Pancreas (tissue), 10 donors: ENCODE measurements at regions not wholly inside any gene's neighbourhood (a gene's known extent, or its start where the extent isn't known, plus 50 kb on each side); places are given as distances from the start of the nearest gene placed in this dataset.

Experiments
- ATAC-seq, 4 donors: fragments of 200-7000 bp; cut with Tn5 transposase; one replicate each; pipeline versions ENCODE4 v1.8.0 to v1.9.1; 2020; ENCODE audit warnings: mild to moderate bottlenecking in 4 of 4, moderate library complexity in 4 of 4
- DNase-seq, 6 donors: peaks; one replicate each; pipeline ENCODE4 v3.0.0-alpha.2; 2020
- FAIRE-seq: peaks from 2 replicates; lab custom pipeline; 2012; peaks lifted over from hg19 to GRCh38; lab: Jason Lieb, UNC
- H3K27ac ChIP-seq, 4 donors: fragments of 200-600 bp; sonication (generic); 1 replicate in 3 of 4; 2 replicates in 1 of 4; pipeline versions ENCODE4 v1.5.0 to v1.8.0; 2020
- H3K27me3 ChIP-seq, 4 donors: fragments of 200-600 bp; one replicate each; pipeline ENCODE4 v1.8.0; 2021
- H3K36me3 ChIP-seq, 3 donors: fragments of 200-600 bp; sonication (generic) in 1 of 3; one replicate each; pipeline versions ENCODE4 v1.5.0 to v1.8.0; 2020 to 2021
- H3K4me1 ChIP-seq, 3 donors: fragments of 200-600 bp; one replicate each; pipeline ENCODE4 v1.8.0; 2021
- H3K4me3 ChIP-seq, 4 donors: fragments of 200-600 bp; sonication (generic) in 2 of 4; one replicate each; pipeline versions ENCODE4 v1.5.0 to v1.8.0; 2020 to 2021
- H3K9me3 ChIP-seq, 4 donors: fragments of 200-600 bp; one replicate each; pipeline ENCODE4 v1.8.0; 2021
- WGBS, 2 donors: extraction: QIAGEN DNeasy Blood & Tissue Kit; methylation state at CpG; one replicate each; pipeline ENCODE4 v1.1.7; 2013; 5-methylcytosine and 5-hydroxymethylcytosine counted together
- intact Hi-C, 3 donors: fragments of 100-400 bp; cut with DNase I; formaldehyde crosslinking; loops; one replicate each; pipeline versions ENCODE4 v1.11.1 to v1.14.2; 2022
- TF ChIP-seq, protein P1 (sequence below), 4 donors: fragments of 200-600 bp; sonication (generic) in 3 of 4; IDR thresholded peaks; one replicate each; pipeline versions ENCODE4 v1.5.0 to v1.8.0; 2021; ENCODE audit warnings: antibody characterized with exemption in 4 of 4
- donor health status: healthy with polysubstance abuse.
- donor health status: DM: no; HTN: no; CAD: no; lungs with moderate emphysema.
- donor health status: DM: no; HTN: no; CAD: no.
- donor health status: control.
- donor health status: control.
- donor health status: Bipolar disorder and iron deficiency.
- donor health status: DM: yes; HTN: yes; CAD: no.
- donor health status: DM: no; HTN: no; CAD: no.
- donor health status: DM: no; HTN: no; CAD: no.
- donor health status: DM: yes; HTN: yes; CAD: no.

DNA sequence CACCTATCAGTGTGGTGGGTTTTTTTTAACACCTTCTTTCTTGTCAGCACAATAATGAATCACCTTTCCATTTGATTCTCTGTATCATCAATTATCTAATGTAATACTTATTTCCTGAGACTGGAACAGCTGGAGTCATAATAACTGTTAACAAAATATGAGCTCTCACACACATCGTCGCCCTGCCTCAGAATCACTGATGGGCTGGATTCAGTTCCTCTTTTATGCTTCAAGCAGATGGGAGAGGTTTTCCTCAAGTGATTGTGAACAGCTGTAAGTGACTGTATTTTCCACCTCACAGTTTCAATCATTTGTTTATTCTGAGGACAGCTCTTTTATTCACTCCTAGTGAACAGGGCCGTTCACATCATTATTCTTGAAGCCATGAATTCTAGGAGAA is 330.2 kb downstream of the DSC3 start:
- no peak for FAIRE-seq
- no peak overlapping the region for H3K4me3 ChIP-seq
- no peak for ATAC-seq
- H3K36me3 ChIP-seq: no peaks in the 10 kb centered on the region
- no peak for DNase-seq
- no peaks in the 10 kb centered on the region for H3K9me3 ChIP-seq
- intact Hi-C loops: no loop called here
- no peak overlapping the region for H3K27ac ChIP-seq
- H3K4me1 ChIP-seq: no peaks in the 10 kb centered on the region
- 68 to 77% methylated on average over 3 of the region's 3 CpGs for WGBS, 2 donors
- no peaks in the 10 kb centered on the region for H3K27me3 ChIP-seq
- TF ChIP-seq, protein P1, sequence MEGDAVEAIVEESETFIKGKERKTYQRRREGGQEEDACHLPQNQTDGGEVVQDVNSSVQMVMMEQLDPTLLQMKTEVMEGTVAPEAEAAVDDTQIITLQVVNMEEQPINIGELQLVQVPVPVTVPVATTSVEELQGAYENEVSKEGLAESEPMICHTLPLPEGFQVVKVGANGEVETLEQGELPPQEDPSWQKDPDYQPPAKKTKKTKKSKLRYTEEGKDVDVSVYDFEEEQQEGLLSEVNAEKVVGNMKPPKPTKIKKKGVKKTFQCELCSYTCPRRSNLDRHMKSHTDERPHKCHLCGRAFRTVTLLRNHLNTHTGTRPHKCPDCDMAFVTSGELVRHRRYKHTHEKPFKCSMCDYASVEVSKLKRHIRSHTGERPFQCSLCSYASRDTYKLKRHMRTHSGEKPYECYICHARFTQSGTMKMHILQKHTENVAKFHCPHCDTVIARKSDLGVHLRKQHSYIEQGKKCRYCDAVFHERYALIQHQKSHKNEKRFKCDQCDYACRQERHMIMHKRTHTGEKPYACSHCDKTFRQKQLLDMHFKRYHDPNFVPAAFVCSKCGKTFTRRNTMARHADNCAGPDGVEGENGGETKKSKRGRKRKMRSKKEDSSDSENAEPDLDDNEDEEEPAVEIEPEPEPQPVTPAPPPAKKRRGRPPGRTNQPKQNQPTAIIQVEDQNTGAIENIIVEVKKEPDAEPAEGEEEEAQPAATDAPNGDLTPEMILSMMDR (IDR thresholded peaks at IDR 0.05): no peak

DNA sequence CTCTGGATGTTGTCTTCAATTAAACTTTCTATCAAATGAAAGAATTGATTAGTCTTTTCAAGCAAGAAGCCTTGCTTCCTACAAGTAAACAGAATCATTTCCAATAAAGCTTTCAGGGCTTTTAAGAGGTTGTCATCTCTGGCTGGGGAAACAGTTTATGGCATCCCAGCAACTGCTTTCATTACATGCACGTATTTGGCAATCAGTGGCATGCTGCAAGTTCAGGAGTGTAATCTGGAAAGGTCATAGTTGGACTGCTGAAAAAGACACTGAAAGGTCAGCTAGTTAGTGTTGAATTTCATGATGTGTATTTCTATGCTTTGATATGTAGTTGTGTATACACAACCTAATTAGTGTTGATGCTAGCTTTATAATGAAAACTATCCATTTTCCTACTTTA is 332.9 kb downstream of the DSC3 start:
- 13 to 14% methylated on average over 1 of the region's 1 CpG for WGBS, 2 donors
- Histone ChIP-seq H3K4me1 (no peaks in the 10 kb centered on the region), H3K27me3 (no peaks in the 10 kb centered on the region), H3K9me3 (no peaks in the 10 kb centered on the region), H3K4me3 (no peak overlapping the region), H3K27ac (no peak overlapping the region), H3K36me3 (no peaks in the 10 kb centered on the region)
- TF ChIP-seq, protein P1 (IDR thresholded peaks at IDR 0.05): no peak
- intact Hi-C loops: no loop called here
- FAIRE-seq (no peak), ATAC-seq (no peak), DNase-seq (no peak)

DNA sequence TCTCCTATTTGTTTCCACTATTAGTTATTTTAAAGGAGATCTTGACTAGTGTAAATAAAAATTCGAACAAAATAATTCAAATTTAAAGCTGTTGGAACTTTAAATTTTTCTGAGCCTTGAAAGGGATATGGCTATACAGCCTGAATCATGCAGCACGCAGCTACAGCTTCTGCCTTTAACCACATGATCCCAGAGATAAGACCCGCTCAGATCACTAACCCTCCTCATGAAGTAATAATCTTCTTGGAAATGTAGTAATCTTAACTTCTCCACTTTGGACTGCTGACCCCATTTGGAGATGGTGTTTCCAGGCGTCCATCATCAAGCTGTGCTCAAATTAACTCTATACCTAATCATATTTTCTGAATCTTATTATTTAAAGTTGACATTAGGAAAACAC is 336.6 kb downstream of the DSC3 start:
- ATAC-seq: no peak
- intact Hi-C loops: no loop called here
- no peak overlapping the region for H3K27ac ChIP-seq

DNA sequence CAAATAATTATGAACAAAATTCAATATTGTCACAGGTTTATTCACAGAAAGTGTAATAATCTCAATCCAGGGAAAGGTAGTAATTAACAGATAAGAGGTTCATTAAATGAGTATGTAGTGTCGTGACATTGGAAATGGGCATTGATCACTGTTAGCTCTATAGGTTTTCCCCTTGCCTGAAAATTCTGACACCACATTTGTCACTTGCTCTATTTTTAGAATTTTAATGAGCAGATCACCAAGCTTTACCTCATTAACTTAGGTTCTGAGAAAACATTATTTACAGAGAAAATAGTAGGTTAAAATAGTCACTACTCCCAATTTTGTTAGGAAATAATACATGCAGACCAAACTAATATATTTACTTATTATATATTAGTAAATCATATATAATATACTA is 344.0 kb downstream of the DSC3 start:
- WGBS, 2 donors: 61 to 75% methylated on average over 1 of the region's 1 CpG
- Histone ChIP-seq H3K27me3 (no peaks in the 10 kb centered on the region), H3K27ac (no peak overlapping the region), H3K4me3 (no peak overlapping the region), H3K4me1 (no peaks in the 10 kb centered on the region), H3K36me3 (no peaks in the 10 kb centered on the region), H3K9me3 (no peaks in the 10 kb centered on the region)
- DNase-seq (no peak), ATAC-seq (no peak), FAIRE-seq (no peak)
- TF ChIP-seq, protein P1 (IDR thresholded peaks at IDR 0.05): no peak
- intact Hi-C loops: no loop called here

More for the DNA sequence above, 336.6 kb downstream of the DSC3 start:
- WGBS, 2 donors: 41 to 48% methylated on average over 4 of the region's 4 CpGs
- Histone ChIP-seq H3K36me3 (no peaks in the 10 kb centered on the region), H3K27me3 (no peaks in the 10 kb centered on the region), H3K4me1 (no peaks in the 10 kb centered on the region), H3K9me3 (no peaks in the 10 kb centered on the region), H3K4me3 (no peak overlapping the region)
- TF ChIP-seq, protein P1 (IDR thresholded peaks at IDR 0.05): no peak
- DNase-seq: no peak
- FAIRE-seq: no peak

DNA sequence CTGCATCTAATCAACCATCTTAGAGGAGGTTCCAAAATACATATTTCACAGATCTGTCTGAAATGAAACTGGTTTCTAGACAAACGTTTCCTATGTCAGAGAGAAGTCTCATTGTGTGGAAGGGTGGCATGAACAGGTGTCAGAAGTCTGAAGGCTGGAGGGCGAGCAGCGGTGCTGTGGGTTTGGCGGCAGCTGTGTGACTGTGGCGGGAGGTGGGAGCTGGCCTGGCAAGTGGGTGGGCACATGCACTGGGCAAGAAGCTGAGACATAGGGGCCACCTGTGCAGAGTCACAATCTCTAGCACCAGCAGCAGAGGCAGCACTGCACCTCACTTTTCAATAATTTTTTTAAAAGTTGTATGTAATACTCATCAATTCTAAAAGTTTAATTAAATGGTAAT is 346.3 kb downstream of the DSC3 start:
- FAIRE-seq (no peak), ATAC-seq (no peak), DNase-seq (peak in 1 of 6 donors; percentile 30)
- WGBS, 2 donors: 71 to 83% methylated on average over 5 of the region's 5 CpGs
- intact Hi-C loops: no loop called here
- H3K4me3 ChIP-seq: no peak overlapping the region
- H3K36me3 ChIP-seq: no peaks in the 10 kb centered on the region
- H3K4me1 ChIP-seq: no peaks in the 10 kb centered on the region
- H3K27me3 ChIP-seq: no peaks in the 10 kb centered on the region
- H3K27ac ChIP-seq: no peak overlapping the region
- TF ChIP-seq, protein P1 (IDR thresholded peaks at IDR 0.05): no peak
- H3K9me3 ChIP-seq: no peaks in the 10 kb centered on the region
